H1 (cell line): ENCODE measurements at regions not wholly inside any gene's neighbourhood (a gene's known extent, or its start where the extent isn't known, plus 50 kb on each side); places are given as distances from the start of the nearest gene placed in this dataset.

ENCODE experiments used
- CEBPB ChIP-seq: IDR thresholded peaks from 2 replicates; pipeline ENCODE4 v1.6.1; 2012; ENCODE audit warnings: low read depth, low read length
- EZH2 ChIP-seq: fragments of 200-600 bp; sonication (generic); IDR thresholded peaks from 2 replicates; pipeline ENCODE4 v1.7.1; 2012; ENCODE audit warnings: low read depth, mild to moderate bottlenecking, moderate library complexity, low read length, inconsistent platforms; ENCODE audit not compliant: severe bottlenecking
- GTF2F1 ChIP-seq: IDR thresholded peaks from 2 replicates; pipeline ENCODE4 v1.6.1; 2012; ENCODE audit warnings: low read depth, low read length, improper control_type of control experiment, borderline replicate concordance
- JUND ChIP-seq: IDR thresholded peaks from 2 replicates; pipeline ENCODE4 v1.6.1; 2011; ENCODE audit warnings: mild to moderate bottlenecking, improper control_type of control experiment, low read length
- KDM1A ChIP-seq: fragments of 200-600, 300-600 bp; sonication (generic); IDR thresholded peaks from 2 replicates; pipeline ENCODE4 v1.7.1; 2016; ENCODE audit warnings: mild to moderate bottlenecking, low read length, borderline replicate concordance
- NRF1 ChIP-seq: IDR thresholded peaks from 2 replicates; pipeline ENCODE4 v1.6.1; 2011; ENCODE audit warnings: mild to moderate bottlenecking, low read depth, low read length, improper control_type of control experiment
- PHF8 ChIP-seq: fragments of 200-600 bp; sonication (generic); conservative IDR thresholded peaks from 2 replicates; pipeline ENCODE4 v1.7.1; 2012; ENCODE audit warnings: low read depth, mild to moderate bottlenecking, inconsistent platforms, low read length, moderate library complexity
- POLR2A ChIP-seq, 2 experiments: IDR thresholded peaks; 1 replicate in 1 of 2; 2 replicates in 1 of 2; pipeline ENCODE4 v1.6.1; 2011; ENCODE audit warnings: low read depth in 2 of 2, low read length in 2 of 2, mild to moderate bottlenecking in 2 of 2; ENCODE audit errors: control extremely low read depth in 1 of 2
- RAD21 ChIP-seq, 2 experiments: IDR thresholded peaks in 1 of 2; conservative IDR thresholded peaks in 1 of 2; 2 replicates each; pipeline ENCODE4 v1.6.1; 2011; ENCODE audit warnings: low read depth in 2 of 2, low read length in 2 of 2, improper control_type of control experiment in 1 of 2, inconsistent platforms in 1 of 2, mild to moderate bottlenecking in 1 of 2, moderate library complexity in 1 of 2
- SIN3A ChIP-seq, 2 experiments: IDR thresholded peaks in 1 of 2; conservative IDR thresholded peaks in 1 of 2; 2 replicates each; pipeline ENCODE4 v1.6.1; 2011 to 2012; ENCODE audit warnings: low read length in 2 of 2, improper control_type of control experiment in 1 of 2, low read depth in 1 of 2, mild to moderate bottlenecking in 1 of 2
- TF ChIP-seq, protein P1 (sequence below), 3 experiments: IDR thresholded peaks; 1 replicate in 2 of 3; 2 replicates in 1 of 3; pipeline versions ENCODE4 v1.5.1 to v1.6.1; 2011; ENCODE audit warnings: low read length in 3 of 3, mild to moderate bottlenecking in 3 of 3, inconsistent platforms in 2 of 3, low read depth in 1 of 3, moderate library complexity in 1 of 3; ENCODE audit not compliant: insufficient read depth in 1 of 3; ENCODE audit errors: control extremely low read depth in 1 of 3

GRCh38 chr9:84141741-84142370 is 161.3 kb downstream of the RMI1 start:
- no peak for TF ChIP-seq PHF8
- TF ChIP-seq RAD21 (IDR thresholded peaks at IDR 0.05 in 1 of 2, conservative IDR thresholded peaks at IDR 0.05 in 1 of 2; ENCODE audit: low read depth in 2 of 2, low read length in 2 of 2) = no peak
- TF ChIP-seq, protein P1, sequence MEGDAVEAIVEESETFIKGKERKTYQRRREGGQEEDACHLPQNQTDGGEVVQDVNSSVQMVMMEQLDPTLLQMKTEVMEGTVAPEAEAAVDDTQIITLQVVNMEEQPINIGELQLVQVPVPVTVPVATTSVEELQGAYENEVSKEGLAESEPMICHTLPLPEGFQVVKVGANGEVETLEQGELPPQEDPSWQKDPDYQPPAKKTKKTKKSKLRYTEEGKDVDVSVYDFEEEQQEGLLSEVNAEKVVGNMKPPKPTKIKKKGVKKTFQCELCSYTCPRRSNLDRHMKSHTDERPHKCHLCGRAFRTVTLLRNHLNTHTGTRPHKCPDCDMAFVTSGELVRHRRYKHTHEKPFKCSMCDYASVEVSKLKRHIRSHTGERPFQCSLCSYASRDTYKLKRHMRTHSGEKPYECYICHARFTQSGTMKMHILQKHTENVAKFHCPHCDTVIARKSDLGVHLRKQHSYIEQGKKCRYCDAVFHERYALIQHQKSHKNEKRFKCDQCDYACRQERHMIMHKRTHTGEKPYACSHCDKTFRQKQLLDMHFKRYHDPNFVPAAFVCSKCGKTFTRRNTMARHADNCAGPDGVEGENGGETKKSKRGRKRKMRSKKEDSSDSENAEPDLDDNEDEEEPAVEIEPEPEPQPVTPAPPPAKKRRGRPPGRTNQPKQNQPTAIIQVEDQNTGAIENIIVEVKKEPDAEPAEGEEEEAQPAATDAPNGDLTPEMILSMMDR (IDR thresholded peaks at IDR 0.05; ENCODE audit: control extremely low read depth in 1 of 3, insufficient read depth in 1 of 3, low read depth in 1 of 3, low read length in 3 of 3) = no peak
- no peak for TF ChIP-seq GTF2F1
- no peak for TF ChIP-seq NRF1
- TF ChIP-seq CEBPB = no peak
- TF ChIP-seq EZH2 = no peak
- no peak for TF ChIP-seq SIN3A (conservative IDR thresholded peaks at IDR 0.05 in 1 of 2, IDR thresholded peaks at IDR 0.05 in 1 of 2; ENCODE audit: low read depth in 1 of 2, low read length in 2 of 2)
- no peak for TF ChIP-seq POLR2A (IDR thresholded peaks at IDR 0.05; ENCODE audit: control extremely low read depth in 1 of 2, low read depth in 2 of 2, low read length in 2 of 2)
- TF ChIP-seq JUND = no peak
- TF ChIP-seq KDM1A = no peak
